GM12878 (cell line): ENCODE measurements at regions not wholly inside any gene's neighbourhood (a gene's known extent, or its start where the extent isn't known, plus 50 kb on each side); places are given as distances from the start of the nearest gene placed in this dataset.

Source experiments
- ATAC-seq: fragments of 200-7000 bp; cut with Tn5 transposase; 3 replicates; pipeline ENCODE4 v1.9.1; 2020; ENCODE audit warnings: mild to moderate bottlenecking, moderate library complexity
- BruUV-seq: library from RNA; stranded (reverse); fragments of 400-500 nt; replicated peaks from 2 replicates; lab custom pipeline; 2021; lab: Mats Ljungman, UMichigan
- CTCF ChIA-PET: fragments of 300-600 bp; sonication (Branson Sonifier 250); formaldehyde crosslinking; extraction: SDS; loops from one replicate; lab custom pipeline; 2021; ENCODE audit warnings: inconsistent platforms; lab: Yijun Ruan, JAX
- POLR2A ChIA-PET: fragments of 350-600 bp; formaldehyde crosslinking; extraction: SDS; loops from one replicate; lab custom pipeline; 2021; ENCODE audit warnings: inconsistent platforms; lab: Charles Lee
- RAD21 ChIA-PET: fragments of 300-600 bp; sonication (Branson Sonifier 250); formaldehyde crosslinking; loops from one replicate; lab custom pipeline; 2023; ENCODE audit warnings: antibody characterized with exemption; ENCODE audit not compliant: unreplicated experiment; lab: Charles Lee
- SMC1A ChIA-PET: fragments of 300-600 bp; sonication (Branson Sonifier 250); formaldehyde crosslinking; loops from one replicate; lab custom pipeline; 2023; ENCODE audit not compliant: unreplicated experiment, uncharacterized antibody; lab: Charles Lee
- DNase-seq: peaks from one replicate; pipeline ENCODE4 v3.0.0-alpha.2; 2011; ENCODE audit warnings: low read depth, low spot score
- FAIRE-seq: peaks from 3 replicates; lab custom pipeline; 2011; peaks lifted over from hg19 to GRCh38; lab: Jason Lieb, UNC
- H2AFZ ChIP-seq: 2 replicates; pipeline ENCODE4 v1.6.0; 2011; ENCODE audit warnings: low read depth, low read length, control low read depth; ENCODE audit not compliant: control insufficient read depth
- H3K27ac ChIP-seq: 2 replicates; pipeline ENCODE4 v1.5.1; 2011; ENCODE audit warnings: control low read depth; ENCODE audit not compliant: control insufficient read depth, insufficient read depth
- H3K27me3 ChIP-seq, 2 experiments: replicated peaks in 1 of 2; 2 replicates each; pipeline versions ENCODE4 v1.6.0 to v1.6.1; 2011; ENCODE audit warnings: low read length in 1 of 2; ENCODE audit not compliant: control insufficient read depth in 2 of 2, insufficient read depth in 2 of 2
- H3K36me3 ChIP-seq, 2 experiments: 2 replicates each; pipeline ENCODE4 v1.5.1; 2011; ENCODE audit warnings: low read length in 1 of 2; ENCODE audit not compliant: control insufficient read depth in 2 of 2, insufficient read depth in 2 of 2
- H3K4me1 ChIP-seq: 2 replicates; pipeline ENCODE4 v1.6.1; 2011; ENCODE audit warnings: mild to moderate bottlenecking, low read length, moderate library complexity, mixed read lengths; ENCODE audit not compliant: control insufficient read depth, insufficient read depth
- H3K4me2 ChIP-seq: 2 replicates; pipeline ENCODE4 v1.6.0; 2011; ENCODE audit warnings: control low read depth; ENCODE audit not compliant: control insufficient read depth, insufficient read depth
- H3K4me3 ChIP-seq: fragments of 200-600 bp; sonication (generic); 2 replicates; pipeline ENCODE4 v1.5.1; 2016
- H3K79me2 ChIP-seq: 2 replicates; pipeline ENCODE4 v1.6.0; 2011; ENCODE audit warnings: low read length; ENCODE audit not compliant: control insufficient read depth, insufficient read depth
- H3K9ac ChIP-seq: 2 replicates; pipeline ENCODE4 v1.8.0; 2011; ENCODE audit warnings: low read length, control low read depth, mixed read lengths; ENCODE audit not compliant: control insufficient read depth, insufficient read depth
- H3K9me3 ChIP-seq: replicated peaks from 3 replicates; pipeline ENCODE4 v1.5.1; 2011; ENCODE audit warnings: mild to moderate bottlenecking, low read length; ENCODE audit not compliant: control insufficient read depth, insufficient read depth
- H4K20me1 ChIP-seq: 2 replicates; pipeline ENCODE4 v1.6.0; 2011; ENCODE audit not compliant: control insufficient read depth, insufficient read depth
- ESRRA ChIP-seq: IDR thresholded peaks from 2 replicates; pipeline ENCODE4 v1.6.1; 2012; ENCODE audit warnings: mild to moderate bottlenecking, low read length, improper control_type of control experiment
- HDAC2 ChIP-seq: fragments of 200-600 bp; sonication (generic); IDR thresholded peaks from 2 replicates; pipeline ENCODE4 v1.6.1; 2017
- PBX3 ChIP-seq: IDR thresholded peaks from 2 replicates; pipeline ENCODE4 v1.6.1; 2011; ENCODE audit warnings: mild to moderate bottlenecking, low read depth, low read length, moderate library complexity; ENCODE audit not compliant: insufficient replicate concordance
- PKNOX1 ChIP-seq: fragments of 450-650 bp; IDR thresholded peaks from 2 replicates; pipeline ENCODE4 v1.6.1; 2016; ENCODE audit warnings: mild to moderate bottlenecking
- RAD21 ChIP-seq: IDR thresholded peaks from 2 replicates; pipeline ENCODE4 v1.6.1; 2011; ENCODE audit warnings: mild to moderate bottlenecking, low read depth, low read length, moderate library complexity; ENCODE audit not compliant: insufficient read depth
- WGBS: methylation state at CpG from one replicate; pipeline ENCODE4 v1.1.6; 2016; ENCODE audit warnings: low lambda C conversion rate; ENCODE audit not compliant: insufficient replicate concordance, insufficient coverage; ENCODE audit errors: missing lambda C conversion rate; 5-methylcytosine and 5-hydroxymethylcytosine counted together
- in situ Hi-C: fragments of 300-500 bp; cut with MboI; formaldehyde crosslinking; loops from 9 replicates; pipeline ENCODE4 v1.14.3; 2018; ENCODE audit warnings: mixed read lengths
- intact Hi-C: fragments of 100-400 bp; cut with micrococcal nuclease; formaldehyde crosslinking; loops from one replicate; pipeline ENCODE4 v1.14.2; 2022; ENCODE audit not compliant: unreplicated experiment

- in situ Hi-C loops = loop anchor here (25.0 kb wide), 1 partner anchor 299 kb away; no protein-coding TSS in a partner anchor
- H3K4me3 ChIP-seq = no peak overlapping the region
- ChIA-PET RAD21 (interaction anchor here (0.7 to 2.7 kb wide), 18 partner anchors 8 to 310 kb away, joined by 3 to 27 read pairs (median 6); partner anchors contain the start of gene LANCL2), SMC1A (interaction anchor here (0.7 to 5.3 kb wide), 20 partner anchors 10 to 353 kb away, joined by 3 to 68 read pairs (median 3); no protein-coding TSS in a partner anchor), CTCF (interaction anchor here (0.6 to 19.5 kb wide), 28 partner anchors 9 to 515 kb away, joined by 3 to 322 read pairs (median 3); no protein-coding TSS in a partner anchor), POLR2A (interaction anchor here (0.6 to 2.2 kb wide), 3 partner anchors 21 to 77 kb away, joined by 4 to 8 read pairs (median 5); partner anchors contain the start of gene LANCL2)
- no TSS peak for BruUV-seq
- no peaks in the 10 kb centered on the region; a peak in 1 of 4 replicates for H3K27me3 ChIP-seq
- intact Hi-C loops = no loop called here
- H3K4me1 ChIP-seq = no peaks in the 10 kb centered on the region
- no peak overlapping the region for H3K9ac ChIP-seq
- no peak for DNase-seq
- no peaks in the 10 kb centered on the region for H3K36me3 ChIP-seq
- H4K20me1 ChIP-seq = no peaks in the 10 kb centered on the region
- H3K27ac ChIP-seq = no peak overlapping the region
- no peak for FAIRE-seq
- no peak overlapping the region for H3K4me2 ChIP-seq
- H3K79me2 ChIP-seq = no peaks in the 10 kb centered on the region
- no peaks in the 10 kb centered on the region for H3K9me3 ChIP-seq
- TF ChIP-seq ESRRA (no peak), PBX3 (peak; percentile 54), RAD21 (peak; percentile 51), HDAC2 (no peak), PKNOX1 (peak; percentile 86)
- TF ChIP-seq, all 136 proteins: peak for 3
- peak overlapping the region; percentile 21 for H2AFZ ChIP-seq
- WGBS = 62% methylated on average over 5 of the region's 5 CpGs
- ATAC-seq = peak; percentile 86
Measured at GRCh38 chr7:55288070-55288824, 76.9 kb upstream of the LANCL2 start.
